ENCODE measurements at regions not wholly inside any gene's neighbourhood (a gene's known extent, or its start where the extent isn't known, plus 50 kb on each side); places are given as distances from the start of the nearest gene placed in this dataset.

DNA sequence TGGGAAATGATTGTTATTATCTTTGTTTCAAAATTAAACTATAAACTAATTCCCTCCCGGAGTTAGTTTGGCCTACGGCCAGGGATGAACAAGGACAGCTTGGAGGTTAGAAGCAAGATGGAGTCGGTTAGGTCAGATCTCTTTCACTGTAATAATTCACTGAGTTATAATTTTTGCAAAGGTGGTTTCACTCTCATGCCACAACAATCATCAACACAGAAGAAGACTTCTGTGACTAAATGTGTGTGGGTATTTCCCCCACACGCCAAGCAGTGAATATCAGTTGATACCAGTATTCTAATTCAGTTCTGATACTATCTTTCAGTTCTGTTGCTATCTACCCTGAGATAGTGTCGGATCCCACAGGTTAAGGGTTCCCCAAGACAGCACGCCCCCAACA lies 215.1 kb downstream of the S1PR1 start:
- no peak for FAIRE-seq
- DNase-seq (ENCODE audit: low read depth in 1 of 2, low spot score in 2 of 2) = no peak
- no peak overlapping the region for H4K5ac ChIP-seq (ENCODE audit: insufficient read length, low read depth, low read length)
- no peak for TF ChIP-seq POU5F1 (IDR thresholded peaks at IDR 0.05; ENCODE audit: low read depth, low read length)
- TF ChIP-seq, protein P1, sequence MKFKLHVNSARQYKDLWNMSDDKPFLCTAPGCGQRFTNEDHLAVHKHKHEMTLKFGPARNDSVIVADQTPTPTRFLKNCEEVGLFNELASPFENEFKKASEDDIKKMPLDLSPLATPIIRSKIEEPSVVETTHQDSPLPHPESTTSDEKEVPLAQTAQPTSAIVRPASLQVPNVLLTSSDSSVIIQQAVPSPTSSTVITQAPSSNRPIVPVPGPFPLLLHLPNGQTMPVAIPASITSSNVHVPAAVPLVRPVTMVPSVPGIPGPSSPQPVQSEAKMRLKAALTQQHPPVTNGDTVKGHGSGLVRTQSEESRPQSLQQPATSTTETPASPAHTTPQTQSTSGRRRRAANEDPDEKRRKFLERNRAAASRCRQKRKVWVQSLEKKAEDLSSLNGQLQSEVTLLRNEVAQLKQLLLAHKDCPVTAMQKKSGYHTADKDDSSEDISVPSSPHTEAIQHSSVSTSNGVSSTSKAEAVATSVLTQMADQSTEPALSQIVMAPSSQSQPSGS (IDR thresholded peaks at IDR 0.05; ENCODE audit: low read length) = no peak
- TF ChIP-seq SP2 (IDR thresholded peaks at IDR 0.05; ENCODE audit: low read length) = no peak
- TF ChIP-seq, protein P2, sequence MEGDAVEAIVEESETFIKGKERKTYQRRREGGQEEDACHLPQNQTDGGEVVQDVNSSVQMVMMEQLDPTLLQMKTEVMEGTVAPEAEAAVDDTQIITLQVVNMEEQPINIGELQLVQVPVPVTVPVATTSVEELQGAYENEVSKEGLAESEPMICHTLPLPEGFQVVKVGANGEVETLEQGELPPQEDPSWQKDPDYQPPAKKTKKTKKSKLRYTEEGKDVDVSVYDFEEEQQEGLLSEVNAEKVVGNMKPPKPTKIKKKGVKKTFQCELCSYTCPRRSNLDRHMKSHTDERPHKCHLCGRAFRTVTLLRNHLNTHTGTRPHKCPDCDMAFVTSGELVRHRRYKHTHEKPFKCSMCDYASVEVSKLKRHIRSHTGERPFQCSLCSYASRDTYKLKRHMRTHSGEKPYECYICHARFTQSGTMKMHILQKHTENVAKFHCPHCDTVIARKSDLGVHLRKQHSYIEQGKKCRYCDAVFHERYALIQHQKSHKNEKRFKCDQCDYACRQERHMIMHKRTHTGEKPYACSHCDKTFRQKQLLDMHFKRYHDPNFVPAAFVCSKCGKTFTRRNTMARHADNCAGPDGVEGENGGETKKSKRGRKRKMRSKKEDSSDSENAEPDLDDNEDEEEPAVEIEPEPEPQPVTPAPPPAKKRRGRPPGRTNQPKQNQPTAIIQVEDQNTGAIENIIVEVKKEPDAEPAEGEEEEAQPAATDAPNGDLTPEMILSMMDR (IDR thresholded peaks at IDR 0.05; ENCODE audit: control extremely low read depth in 1 of 3, insufficient read depth in 1 of 3, low read depth in 1 of 3, low read length in 3 of 3) = no peak
- TF ChIP-seq SRF (IDR thresholded peaks at IDR 0.05; ENCODE audit: low read depth, low read length) = no peak
- TF ChIP-seq MAFK (IDR thresholded peaks at IDR 0.05; ENCODE audit: low read depth, low read length) = no peak
- no peak for TF ChIP-seq EP300 (IDR thresholded peaks at IDR 0.05; ENCODE audit: borderline replicate concordance in 1 of 2, low read depth in 2 of 2, low read length in 2 of 2)
- no peak for TF ChIP-seq NRF1 (IDR thresholded peaks at IDR 0.05; ENCODE audit: low read depth, low read length)
- TF ChIP-seq CHD1 (IDR thresholded peaks at IDR 0.05; ENCODE audit: low read depth, low read length) = no peak
- TF ChIP-seq GTF2F1 (IDR thresholded peaks at IDR 0.05; ENCODE audit: borderline replicate concordance, low read depth, low read length) = no peak

More for the DNA sequence above, 215.1 kb downstream of the S1PR1 start:
- no peaks in the 10 kb centered on the region for H3K79me2 ChIP-seq (ENCODE audit: control insufficient read depth in 1 of 2, insufficient read depth in 2 of 2, low read length in 2 of 2)
- POLR2A ChIA-PET (ENCODE audit: partially characterized antibody) = no interaction called here
- H3K4me2 ChIP-seq (ENCODE audit: insufficient read depth in 1 of 2, low read depth in 2 of 2, low read length in 2 of 2) = no peak overlapping the region
- no peak overlapping the region for H2BK12ac ChIP-seq (ENCODE audit: low read depth, low read length)
- no peak overlapping the region for H3K18ac ChIP-seq (ENCODE audit: extremely low read depth, low read length)
- H2BK15ac ChIP-seq (ENCODE audit: low read length) = no peak overlapping the region
- no peaks in the 10 kb centered on the region for H3K27me3 ChIP-seq (replicated peaks in 1 of 4; ENCODE audit: control insufficient read depth in 3 of 4, extremely low read depth in 1 of 4, insufficient read depth in 3 of 4, low read length in 3 of 4)
- H2AK5ac ChIP-seq (ENCODE audit: low read depth, low read length) = no peak overlapping the region
- 0 out of 2 replicates have a peak, but pooled peaks cover 1% of the 10 kb centered on the region for H3K23me2 ChIP-seq (ENCODE audit: low read depth, low read length)
- H3K4ac ChIP-seq (replicated peaks; ENCODE audit: insufficient read length, low read depth, low read length) = no peak overlapping the region
- CTCF ChIA-PET (ENCODE audit: partially characterized antibody) = interaction anchor here (1.2 to 1.6 kb wide), 2 partner anchors 10 to 142 kb away, joined by 4 to 5 read pairs; no protein-coding TSS in a partner anchor
- H2AFZ ChIP-seq (ENCODE audit: low read length) = no peak overlapping the region
- no peak overlapping the region for H4K8ac ChIP-seq (ENCODE audit: extremely low read depth, insufficient read depth, low read length)
- no peaks in the 10 kb centered on the region for H3K36me3 ChIP-seq (ENCODE audit: control insufficient read depth in 2 of 4, insufficient read depth in 4 of 4, low read length in 3 of 4)
- 91% methylated on average over 6 of the region's 6 CpGs; no CpG with 5 or more reads in 1 of the 2 experiments for WGBS, 2 experiments (ENCODE audit: extremely low coverage in 1 of 2, insufficient coverage in 1 of 2, insufficient read length in 1 of 2, insufficient replicate concordance in 2 of 2, low coverage in 1 of 2, low lambda C conversion rate in 2 of 2, missing lambda C conversion rate in 1 of 2)
- H3K79me1 ChIP-seq (ENCODE audit: low read depth, low read length) = no peaks in the 10 kb centered on the region
- no peaks in the 10 kb centered on the region for H3K4me1 ChIP-seq (replicated peaks in 1 of 4; ENCODE audit: control insufficient read depth in 3 of 4, insufficient read depth in 4 of 4, low read length in 3 of 4)
- H2BK5ac ChIP-seq (ENCODE audit: low read depth, low read length) = no peak overlapping the region
- no peak overlapping the region for H4K91ac ChIP-seq (replicated peaks; ENCODE audit: insufficient read length, low read length)
- no peak overlapping the region for H3K23ac ChIP-seq (ENCODE audit: insufficient read length)
- no peak overlapping the region for H3K56ac ChIP-seq (replicated peaks; ENCODE audit: insufficient read length, low read depth, low read length)
- no peak overlapping the region for H3K14ac ChIP-seq (ENCODE audit: insufficient read length)
- H2BK20ac ChIP-seq (ENCODE audit: low read length) = no peak overlapping the region
- H3K4me3 ChIP-seq (ENCODE audit: extremely low read depth in 1 of 4, insufficient read depth in 2 of 4, low read depth in 3 of 4, low read length in 4 of 4) = no peak overlapping the region
- no peak overlapping the region for H3K9ac ChIP-seq (replicated peaks in 1 of 4; ENCODE audit: extremely low read depth in 1 of 4, low read depth in 3 of 4, low read length in 3 of 4)
- H3K27ac ChIP-seq (ENCODE audit: low read depth, low read length) = no peak overlapping the region
- no peaks in the 10 kb centered on the region for H4K20me1 ChIP-seq (replicated peaks in 1 of 2; ENCODE audit: control insufficient read depth in 1 of 2, insufficient read depth in 2 of 2, low read length in 2 of 2)
- no peak overlapping the region for H2BK120ac ChIP-seq (replicated peaks; ENCODE audit: low read depth, low read length)
- H3K9me3 ChIP-seq (ENCODE audit: insufficient read depth in 2 of 2, low read depth in 1 of 2, low read length in 1 of 2) = no peaks in the 10 kb centered on the region
